GM18519 (cell line): ENCODE measurements at regions not wholly inside any gene's neighbourhood (a gene's known extent, or its start where the extent isn't known, plus 50 kb on each side); places are given as distances from the start of the nearest gene placed in this dataset.
"Not testable (repeated sequence)": the region's sequence is repeated elsewhere in the genome, so short reads cannot be mapped to it uniquely, and the experiment has no call there.

Experiments used
- ATAC-seq: cut with Tn5 transposase; IDR thresholded peaks from one replicate; pipeline ENCODE4 v1.9.1; 2021; ENCODE audit warnings: mild to moderate bottlenecking, moderate library complexity; ENCODE audit not compliant: unreplicated experiment, low FRiP score

GRCh38 chr1:96865731-96866685, 144.4 kb downstream of the PTBP2 start:
- no peak for ATAC-seq

- no peak for ATAC-seq
These were observed 151.2 kb downstream of the PTBP2 start for GRCh38 chr1:96872757-96873156.

- ATAC-seq = no peak
These were observed 157.1 kb downstream of the PTBP2 start for GRCh38 chr1:96878640-96879039.

GRCh38 chr1:96880626-96881025, 159.0 kb downstream of the PTBP2 start:
- ATAC-seq = no peak

- no peak for ATAC-seq
These were observed 160.5 kb downstream of the PTBP2 start for GRCh38 chr1:96882096-96882495.

GRCh38 chr1:96886474-96886873, 164.9 kb downstream of the PTBP2 start:
- no peak for ATAC-seq

- ATAC-seq = no peak
These were observed 165.9 kb downstream of the PTBP2 start for GRCh38 chr1:96887501-96887900.

- ATAC-seq = no peak
These were observed 180.3 kb downstream of the PTBP2 start for GRCh38 chr1:96901783-96902363.

- no peak for ATAC-seq
These were observed 190.7 kb downstream of the PTBP2 start for GRCh38 chr1:96912248-96912647.

GRCh38 chr1:96915701-96916100, 194.1 kb downstream of the PTBP2 start:
- not testable (repeated sequence) for ATAC-seq

- ATAC-seq = no peak
These were observed 196.8 kb downstream of the PTBP2 start for GRCh38 chr1:96918406-96918805.

- ATAC-seq = no peak
These were observed 200.6 kb downstream of the PTBP2 start for GRCh38 chr1:96922181-96922580.

GRCh38 chr1:96923753-96924152, 202.2 kb downstream of the PTBP2 start:
- no peak for ATAC-seq

GRCh38 chr1:96926176-96926575, 204.6 kb downstream of the PTBP2 start:
- no peak for ATAC-seq

- no peak for ATAC-seq
These were observed 205.5 kb downstream of the PTBP2 start for GRCh38 chr1:96927125-96927524.

GRCh38 chr1:96931136-96931535, 209.6 kb downstream of the PTBP2 start:
- ATAC-seq = no peak

- ATAC-seq = no peak
These were observed 212.7 kb downstream of the PTBP2 start for GRCh38 chr1:96934282-96934681.

GRCh38 chr1:96944432-96945092, 223.0 kb downstream of the PTBP2 start:
- no peak for ATAC-seq

- ATAC-seq = no peak
These were observed 224.0 kb downstream of the PTBP2 start for GRCh38 chr1:96945509-96946084.

GRCh38 chr1:96955307-96956012, 233.9 kb downstream of the PTBP2 start:
- ATAC-seq = no peak
